NOMO-1 treated with DMSO at 0.1 percent for 48 hours (cell line): ENCODE measurements at regions not wholly inside any gene's neighbourhood (a gene's known extent, or its start where the extent isn't known, plus 50 kb on each side); places are given as distances from the start of the nearest gene placed in this dataset.

Experiments used
- DNase-seq: peaks from one replicate; lab custom pipeline; 2025; ENCODE audit not compliant: unreplicated experiment; lab: John Stamatoyannopoulos, UW

DNA sequence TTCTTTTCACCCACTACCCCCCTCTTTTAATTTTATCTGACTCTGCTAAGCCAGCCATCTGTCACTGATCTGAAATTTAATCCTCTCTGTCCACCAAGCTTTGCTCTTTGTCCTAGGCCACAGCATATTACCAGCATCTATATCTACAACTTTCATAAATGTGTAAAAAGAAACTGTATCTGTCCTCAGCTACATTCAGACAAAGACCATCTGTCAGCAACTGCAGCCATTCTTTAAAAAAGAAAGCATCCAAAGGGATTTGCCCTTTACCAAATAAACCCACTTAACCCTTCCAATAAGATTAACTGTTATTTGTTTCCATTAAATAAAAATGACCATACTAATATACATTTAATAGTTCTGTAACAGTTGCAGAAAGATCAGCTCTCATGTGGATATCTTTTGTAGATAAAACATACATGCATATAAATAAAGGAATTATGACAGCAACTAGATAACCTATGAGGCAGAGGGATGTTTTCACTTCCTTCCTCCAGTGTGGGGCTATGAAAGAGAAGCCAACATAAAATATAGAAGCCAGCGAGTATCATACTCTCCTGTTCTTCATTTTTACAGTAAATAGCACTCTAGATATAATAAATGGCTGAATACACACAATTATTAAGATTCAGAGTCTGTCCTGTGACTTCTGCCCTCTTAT, 602.5 kb upstream of the SALL1 start:
- DNase-seq: no peak

DNA sequence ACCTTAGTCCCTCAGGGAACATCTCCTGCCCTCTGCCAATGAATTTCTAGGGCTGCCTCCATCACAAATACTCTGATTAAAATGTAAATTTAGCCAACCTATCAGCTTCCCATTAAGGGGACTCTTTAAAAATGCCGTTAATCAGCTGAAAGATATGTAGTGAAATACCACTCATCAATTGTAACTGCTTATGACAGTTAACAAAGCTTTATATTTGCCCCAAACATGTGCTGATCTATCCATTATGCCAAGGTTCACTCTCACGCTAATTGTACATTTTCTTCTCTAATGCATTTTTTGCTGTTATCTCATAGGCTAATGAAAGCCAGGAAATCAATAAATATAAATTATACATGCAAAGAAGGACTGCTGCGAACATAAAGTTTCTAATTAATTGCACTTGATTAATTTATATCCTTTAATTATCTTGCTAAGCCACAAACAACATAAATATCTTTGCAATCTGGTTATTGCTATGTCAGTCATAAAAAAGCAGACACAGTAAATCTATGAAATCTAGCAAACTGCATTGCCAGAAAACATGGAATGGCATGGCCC, 601.4 kb upstream of the SALL1 start:
- no peak for DNase-seq

DNA sequence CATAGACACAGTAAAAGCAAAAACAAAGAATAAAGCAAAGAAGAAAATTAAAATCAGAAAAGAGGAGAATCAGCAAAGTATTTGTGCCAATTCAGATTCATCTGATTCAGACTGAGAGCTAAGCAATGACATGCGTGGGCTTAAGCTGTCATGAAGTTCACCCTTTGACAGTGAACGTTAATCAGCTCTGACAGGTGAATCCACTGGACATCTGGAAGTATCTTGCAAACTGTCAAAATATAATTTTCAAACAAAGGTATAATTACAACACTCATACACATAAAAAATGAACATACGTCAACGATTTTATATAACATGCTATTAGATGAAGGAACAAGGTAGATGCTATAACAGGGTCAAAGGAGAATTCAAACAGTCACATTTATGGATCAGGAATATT, 596.3 kb upstream of the SALL1 start:
- no peak for DNase-seq

DNA sequence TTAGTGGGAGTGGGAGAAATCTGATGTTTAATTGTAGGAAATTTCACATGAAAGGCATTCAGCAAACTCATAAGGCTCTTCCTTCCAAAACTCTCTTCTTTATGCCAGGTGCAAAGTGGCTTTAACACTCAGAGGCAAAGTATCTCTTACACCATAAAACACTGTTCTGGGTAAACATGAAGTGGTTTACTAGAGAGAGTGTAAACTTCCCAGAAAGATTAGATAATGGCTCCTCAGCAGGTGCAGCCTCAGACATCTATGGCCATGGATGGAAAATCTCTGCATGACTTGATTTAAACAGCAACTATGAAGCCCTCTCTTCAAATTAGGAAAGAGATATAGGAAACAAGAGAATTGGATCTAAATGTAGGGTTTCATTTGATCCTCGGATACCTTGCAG, 583.1 kb upstream of the SALL1 start:
- DNase-seq: no peak

DNA sequence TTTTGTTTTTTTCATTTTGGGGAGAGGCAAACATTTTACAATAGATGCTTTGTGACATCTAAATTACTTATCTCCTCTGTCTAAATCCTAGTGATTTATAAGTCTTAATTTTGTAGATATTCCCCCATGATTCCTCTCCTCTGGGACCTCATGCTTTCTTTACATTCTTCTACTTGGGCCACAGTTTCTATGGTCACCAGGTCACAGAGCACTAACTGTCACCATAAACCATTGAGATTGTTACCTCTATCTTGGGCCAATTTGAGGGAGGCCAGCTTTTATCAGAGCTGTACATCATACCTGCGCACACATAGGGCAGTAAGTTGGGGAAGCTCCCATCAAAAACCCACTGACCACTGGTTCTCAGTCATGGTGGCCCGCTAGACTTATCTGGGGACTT, 582.1 kb upstream of the SALL1 start:
- no peak for DNase-seq

DNA sequence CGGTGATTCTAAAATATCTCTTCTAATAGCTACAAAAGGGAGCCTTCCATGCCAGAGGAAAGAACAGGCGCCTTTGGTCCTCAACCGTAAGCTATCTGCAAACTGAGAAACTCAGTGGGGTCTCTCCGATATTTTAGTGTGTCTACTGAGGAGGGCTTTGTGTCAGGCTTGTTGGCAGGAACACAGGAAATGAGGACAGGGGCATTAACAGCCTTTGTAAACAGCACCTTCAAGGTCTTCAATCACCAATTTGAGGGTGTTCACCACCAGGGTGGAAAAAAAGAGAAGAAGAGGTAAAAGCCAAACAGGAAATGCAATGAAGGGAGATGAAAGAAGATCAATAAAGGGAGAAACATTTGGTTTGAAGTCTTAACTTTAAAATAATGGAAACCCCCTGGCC, 580.1 kb upstream of the SALL1 start:
- no peak for DNase-seq

DNA sequence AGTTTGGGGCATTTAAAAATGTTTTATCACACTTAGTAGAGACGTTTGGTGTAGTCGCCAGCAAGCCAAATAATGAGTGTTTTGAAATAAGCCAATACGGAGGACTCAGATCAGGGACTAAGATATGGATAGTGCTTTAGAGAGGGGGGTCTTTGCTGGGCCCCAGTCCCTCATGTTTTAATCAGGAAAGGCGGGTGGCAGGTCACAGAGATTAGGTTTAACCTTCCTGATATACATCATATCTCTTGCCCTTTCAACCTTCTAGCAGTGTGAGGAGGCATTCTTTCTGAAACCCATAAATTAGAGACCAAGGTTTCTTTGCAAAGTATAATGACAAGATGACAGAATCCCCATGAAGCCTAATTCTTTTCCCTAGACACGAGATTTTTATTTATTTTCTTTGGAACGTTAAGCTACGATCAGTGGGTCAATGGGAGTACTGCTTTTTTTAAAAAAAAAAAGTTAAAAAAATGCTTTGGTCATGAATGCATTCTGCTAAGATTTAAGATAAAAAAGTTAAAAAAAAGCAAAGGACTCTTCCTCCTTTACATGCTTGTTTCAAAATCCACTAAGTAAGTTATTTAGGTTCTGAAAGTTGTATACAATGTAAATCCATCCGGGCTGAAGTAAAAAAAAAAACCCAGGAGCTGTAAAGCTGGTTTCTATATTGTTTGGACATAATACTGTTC, 572.1 kb upstream of the SALL1 start:
- no peak for DNase-seq

DNA sequence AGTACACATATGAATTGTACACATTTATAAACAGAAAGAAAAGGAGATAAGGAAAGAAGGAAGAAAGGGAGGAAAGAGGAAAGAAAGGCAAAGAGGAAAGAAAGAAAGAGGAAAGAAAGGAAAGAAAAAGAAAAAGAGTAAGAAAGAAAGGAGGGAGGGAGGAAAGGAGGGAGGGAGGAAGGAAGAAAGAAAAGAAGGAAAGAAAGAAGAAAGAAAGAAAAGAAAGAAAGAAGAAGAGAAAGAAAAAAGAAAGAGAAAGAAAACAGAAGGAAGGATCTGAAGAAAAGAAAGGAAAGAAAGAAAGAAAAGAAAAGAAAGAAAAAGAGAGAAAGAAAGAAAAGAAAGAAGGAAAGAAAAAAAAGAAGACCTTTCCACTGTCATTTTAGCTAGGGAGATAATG, 571.4 kb upstream of the SALL1 start:
- no peak for DNase-seq

DNA sequence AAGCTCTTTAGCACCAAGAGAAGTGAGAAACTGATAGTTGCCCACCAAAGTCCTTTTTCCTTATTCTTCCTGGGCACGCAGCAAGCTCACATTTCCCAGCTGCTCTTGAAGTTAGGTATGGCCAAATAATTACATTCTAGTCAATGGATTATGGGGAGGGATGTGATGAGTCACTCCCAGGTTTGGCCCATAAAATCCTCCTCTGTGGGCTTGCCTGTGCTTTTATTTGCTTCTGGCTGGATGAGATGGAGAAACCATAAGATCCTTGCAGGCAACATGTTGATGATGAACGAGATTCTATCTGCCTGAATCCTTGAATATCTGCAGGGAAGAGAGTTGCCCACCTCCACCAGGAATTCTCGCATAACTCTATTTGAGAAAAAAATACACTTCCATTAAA, 568.3 kb upstream of the SALL1 start:
- no peak for DNase-seq

DNA sequence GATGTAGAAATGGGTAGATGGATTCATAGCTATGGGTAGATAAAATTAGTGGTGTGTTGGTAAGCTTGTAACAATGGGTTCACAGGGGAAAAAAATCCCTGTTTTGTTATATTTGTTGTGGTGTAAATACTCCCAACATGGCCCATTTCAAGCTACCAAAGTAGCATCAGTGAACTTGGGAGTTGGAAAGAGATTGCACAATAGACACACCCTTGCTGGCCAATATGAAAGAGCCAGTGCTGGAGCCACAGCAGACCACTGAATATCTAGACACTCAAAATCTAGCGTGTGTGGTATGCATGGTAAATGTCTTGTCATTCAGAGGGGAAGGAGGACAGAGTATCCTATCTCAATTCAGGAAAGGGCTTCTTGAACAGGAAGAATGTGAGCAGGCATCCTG, 565.1 kb upstream of the SALL1 start:
- DNase-seq: no peak

DNA sequence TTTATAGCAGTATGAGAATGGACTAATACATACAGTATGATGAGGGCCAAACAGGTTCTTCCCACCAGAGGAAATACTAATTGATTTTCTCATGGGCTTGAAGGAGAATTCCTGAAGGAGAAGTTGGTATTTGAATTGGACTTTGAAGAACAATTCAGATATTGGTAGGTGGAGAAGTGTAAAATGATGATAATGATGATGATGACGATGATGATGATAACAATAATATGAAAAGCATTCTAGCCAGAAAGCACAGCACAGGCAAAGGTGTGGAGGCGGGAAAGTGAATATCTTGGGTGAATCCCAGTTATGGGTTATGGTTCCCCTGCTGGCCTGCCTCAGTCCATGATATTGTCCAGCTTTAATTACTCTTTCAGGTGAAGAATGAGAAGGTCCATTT, 562.4 kb upstream of the SALL1 start:
- DNase-seq: no peak

DNA sequence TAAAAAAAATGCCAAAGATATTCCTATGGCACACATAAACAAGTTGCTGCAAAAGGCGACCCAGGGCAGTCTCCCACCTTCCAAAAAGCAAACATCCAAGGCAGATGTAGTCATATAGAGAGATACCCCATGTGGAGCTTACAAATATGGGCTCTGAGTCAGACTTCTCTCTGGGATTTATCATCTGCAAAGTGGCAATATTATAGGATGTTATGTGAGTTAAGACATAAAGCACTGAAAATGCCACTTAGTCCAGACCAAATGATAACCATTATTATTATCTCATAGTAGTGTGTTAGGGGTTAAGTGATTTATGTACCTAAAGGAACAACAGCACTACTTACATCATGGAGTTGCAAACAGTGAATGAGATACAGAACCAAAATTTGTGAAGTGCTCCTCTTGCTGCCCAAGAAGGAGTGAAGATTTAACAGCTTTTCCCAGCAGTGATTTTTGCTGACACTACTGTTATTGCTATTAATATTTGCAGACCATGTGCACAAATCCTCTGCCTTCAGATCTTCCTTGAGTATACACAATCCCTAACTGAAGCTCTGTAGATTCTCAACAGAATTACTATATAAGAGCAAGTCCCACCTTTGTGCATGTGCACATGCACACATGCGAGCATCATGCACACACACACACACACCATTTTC, 560.0 kb upstream of the SALL1 start:
- no peak for DNase-seq

DNA sequence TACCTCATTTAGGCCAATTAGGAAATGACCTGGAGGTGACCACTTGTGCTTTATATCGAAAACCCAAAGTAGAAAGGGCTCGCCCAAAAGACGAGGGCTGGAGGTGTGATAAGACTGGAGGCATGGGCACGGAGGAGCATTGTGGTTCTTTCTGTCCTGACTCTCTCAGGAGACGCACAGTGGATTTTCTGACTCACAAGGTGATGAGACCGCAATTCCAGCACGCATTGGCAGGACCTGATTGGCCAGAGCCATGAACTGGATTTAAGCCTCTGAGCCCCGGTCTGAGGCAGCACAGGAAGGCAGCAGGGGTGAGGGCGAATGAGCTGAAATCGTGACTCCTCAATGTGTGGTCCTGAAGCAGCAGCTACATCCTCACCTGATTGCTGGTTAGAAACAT, 559.1 kb upstream of the SALL1 start:
- DNase-seq: no peak

DNA sequence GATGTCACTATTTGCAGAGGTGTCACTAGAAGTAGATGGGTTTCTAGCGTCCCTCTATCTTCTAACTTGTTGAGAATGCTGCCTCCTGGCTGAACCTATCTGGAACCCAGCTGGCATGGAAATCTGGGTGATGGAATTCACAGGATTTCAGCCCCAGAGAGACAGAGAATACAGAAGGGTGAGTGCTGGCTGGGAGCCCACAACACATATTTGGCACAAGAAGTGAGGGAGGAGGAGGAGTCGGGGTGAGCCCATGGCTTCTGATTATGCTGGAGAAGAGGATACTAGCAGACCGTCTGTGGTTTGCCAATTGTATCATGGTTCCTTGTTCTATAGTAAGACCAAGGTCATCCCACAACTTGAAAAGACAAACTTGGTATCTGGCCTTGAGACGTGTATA, 557.8 kb upstream of the SALL1 start:
- DNase-seq: no peak

DNA sequence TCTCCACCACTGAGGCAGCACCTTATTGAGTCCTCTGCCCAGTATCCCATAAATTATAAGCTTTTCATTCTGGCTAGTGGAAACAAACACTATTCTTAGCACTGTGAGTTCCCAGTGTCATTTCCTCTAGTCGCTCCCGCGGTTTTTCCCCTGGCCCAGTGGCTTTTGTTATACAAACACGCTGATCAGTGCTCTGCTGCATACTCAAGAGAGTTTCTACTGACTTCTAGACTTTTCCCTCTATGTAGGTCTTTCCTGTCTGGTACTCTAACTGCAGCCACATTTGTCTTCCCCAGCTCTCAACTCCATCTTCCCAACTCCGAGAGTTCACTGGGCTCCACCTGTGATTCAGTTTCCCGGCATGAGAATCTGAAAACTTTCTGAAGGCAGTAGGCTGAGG, 556.6 kb upstream of the SALL1 start:
- DNase-seq: no peak

DNA sequence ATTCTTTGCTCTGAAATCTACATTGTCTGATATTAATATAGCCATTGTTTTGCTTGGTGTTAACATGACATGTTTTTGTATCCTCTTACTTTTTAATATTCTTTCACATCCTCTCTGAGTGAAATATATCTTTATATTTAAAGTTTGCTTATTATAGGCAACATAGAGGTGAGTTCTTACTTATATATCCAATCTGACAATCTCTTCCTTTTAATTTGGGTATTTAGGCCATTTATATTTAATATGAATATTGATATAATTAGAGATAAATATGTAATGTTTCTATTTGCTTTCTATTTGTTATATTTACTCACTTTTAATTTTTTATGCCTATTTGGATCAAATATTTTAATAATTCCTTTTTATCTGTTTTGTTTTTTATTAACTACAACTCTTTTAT, 554.1 kb upstream of the SALL1 start:
- DNase-seq: no peak

DNA sequence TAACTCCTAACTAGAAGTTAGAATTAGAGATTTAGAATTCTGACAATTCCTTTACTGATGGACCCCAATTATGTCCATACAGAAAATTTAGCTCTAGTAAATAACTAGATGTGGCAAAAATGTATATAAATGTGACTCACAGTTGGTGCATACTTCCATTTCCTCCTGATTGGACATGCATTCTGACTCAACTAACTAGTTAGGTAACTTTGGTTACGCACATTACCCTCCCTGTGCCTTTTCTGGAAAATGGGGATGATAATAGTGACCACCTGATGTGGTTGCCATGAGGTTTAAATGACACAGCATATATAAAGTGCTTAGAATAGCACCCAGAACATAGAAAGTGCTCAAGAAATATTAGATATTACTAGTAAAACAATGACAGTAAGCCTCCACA, 550.0 kb upstream of the SALL1 start:
- no peak for DNase-seq

DNA sequence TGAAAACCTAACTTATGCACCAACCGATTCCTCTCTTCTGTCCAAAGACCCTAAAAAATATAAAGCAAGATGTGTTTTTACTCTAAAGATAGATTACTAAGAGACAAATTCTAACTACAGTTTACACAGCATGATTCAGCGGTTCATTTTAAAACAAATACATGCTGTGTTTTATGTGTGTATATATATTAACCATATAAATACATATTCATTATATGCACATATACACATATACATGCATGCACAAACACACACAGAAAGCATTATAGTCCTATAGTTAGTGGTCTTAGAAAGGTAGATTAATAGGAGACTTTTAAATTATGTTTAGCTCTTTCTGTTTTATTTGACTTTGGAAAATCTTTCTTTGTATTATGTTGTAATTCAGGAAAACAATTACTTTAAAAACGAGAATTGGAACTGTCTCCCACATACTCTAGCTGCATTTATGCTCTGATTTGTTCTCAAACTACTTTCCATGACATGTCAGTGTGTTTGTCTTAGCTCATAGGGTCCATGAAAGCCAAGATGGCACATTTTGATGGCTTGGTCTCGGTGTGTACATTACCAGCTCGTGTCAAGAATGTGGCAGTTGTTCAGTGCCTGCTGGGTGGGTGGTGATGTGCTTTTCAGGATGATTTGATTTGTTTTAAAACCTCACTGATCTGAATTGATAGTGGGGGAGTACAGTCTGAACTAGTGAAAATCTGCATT, 548.8 kb upstream of the SALL1 start:
- DNase-seq: no peak

DNA sequence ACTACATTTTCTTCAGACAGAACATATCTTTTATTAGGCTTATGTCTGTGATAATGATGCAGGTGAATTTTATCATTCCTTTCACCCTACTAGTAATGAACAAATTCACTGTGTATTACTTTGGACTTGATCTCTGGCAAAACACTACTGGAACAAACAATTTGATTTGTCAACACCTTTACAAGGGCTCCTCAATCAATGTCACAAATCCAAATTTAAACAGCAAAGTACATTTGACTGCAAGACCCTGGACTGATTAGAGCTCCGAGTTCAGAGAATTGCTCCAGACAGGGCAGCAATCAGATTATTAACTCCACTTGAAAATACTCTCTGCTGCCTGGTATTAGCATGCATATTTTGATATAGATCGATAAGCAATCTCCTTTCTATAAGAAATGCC, 547.6 kb upstream of the SALL1 start:
- DNase-seq: no peak

DNA sequence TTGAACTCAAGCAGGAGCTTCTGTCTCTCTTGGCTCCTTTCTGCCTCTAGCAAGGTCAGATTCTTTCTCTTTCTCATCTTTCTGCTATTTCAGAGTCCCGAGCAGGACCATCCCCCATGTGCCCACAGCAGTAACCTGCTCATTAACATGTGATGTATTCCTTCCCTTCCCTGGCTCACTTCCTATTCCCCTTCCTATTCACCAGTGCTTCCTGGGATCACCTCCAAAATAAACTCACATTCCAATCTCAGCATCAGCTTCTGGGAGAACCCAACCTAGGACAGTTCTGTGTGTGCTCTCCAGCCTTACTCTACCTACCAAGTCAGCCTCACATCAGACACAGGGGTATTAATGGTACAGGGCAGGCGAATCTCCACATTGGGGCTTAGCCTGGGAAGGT, 546.4 kb upstream of the SALL1 start:
- DNase-seq: no peak

DNA sequence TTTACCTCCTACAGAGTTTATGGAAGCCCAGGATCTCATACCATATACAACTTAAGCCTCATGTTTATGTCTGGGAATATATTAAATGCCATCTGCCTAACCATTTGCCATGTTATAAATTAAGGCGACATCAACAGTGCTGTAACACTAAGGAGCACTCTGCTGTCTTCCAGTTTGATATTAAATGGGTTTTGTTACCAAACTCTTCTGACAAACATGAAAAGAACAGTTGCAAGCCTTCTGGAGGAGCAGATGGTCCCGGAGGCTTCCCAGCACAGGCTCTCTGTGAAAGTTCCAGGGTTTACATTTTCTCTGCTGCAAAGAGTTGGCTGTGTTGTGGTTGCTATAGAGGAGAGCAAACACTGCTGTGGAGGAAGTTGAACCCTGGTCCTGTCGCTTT, 545.3 kb upstream of the SALL1 start:
- no peak for DNase-seq

DNA sequence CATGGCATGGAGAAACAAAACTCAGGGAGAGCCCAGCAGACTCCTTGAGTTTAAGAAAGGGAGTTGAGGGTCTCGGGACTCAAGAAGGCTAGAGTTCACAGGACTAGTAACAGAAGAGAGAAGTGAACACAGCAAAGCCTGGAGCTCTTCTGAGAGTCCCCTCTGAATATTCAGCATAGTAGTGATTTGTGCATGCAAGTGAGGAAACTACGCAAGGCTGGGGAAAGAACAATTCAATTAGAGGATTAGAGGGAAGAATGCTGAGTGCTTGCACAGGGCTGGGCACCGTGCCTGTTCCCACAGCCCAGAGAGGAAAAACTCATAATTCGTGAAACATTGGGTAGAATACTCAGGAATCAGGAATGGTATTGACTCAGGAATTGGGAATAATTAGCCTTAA, 540.0 kb upstream of the SALL1 start:
- DNase-seq: no peak
